ENCODE measurements at regions not wholly inside any gene's neighbourhood (a gene's known extent, or its start where the extent isn't known, plus 50 kb on each side); places are given as distances from the start of the nearest gene placed in this dataset.

DNA sequence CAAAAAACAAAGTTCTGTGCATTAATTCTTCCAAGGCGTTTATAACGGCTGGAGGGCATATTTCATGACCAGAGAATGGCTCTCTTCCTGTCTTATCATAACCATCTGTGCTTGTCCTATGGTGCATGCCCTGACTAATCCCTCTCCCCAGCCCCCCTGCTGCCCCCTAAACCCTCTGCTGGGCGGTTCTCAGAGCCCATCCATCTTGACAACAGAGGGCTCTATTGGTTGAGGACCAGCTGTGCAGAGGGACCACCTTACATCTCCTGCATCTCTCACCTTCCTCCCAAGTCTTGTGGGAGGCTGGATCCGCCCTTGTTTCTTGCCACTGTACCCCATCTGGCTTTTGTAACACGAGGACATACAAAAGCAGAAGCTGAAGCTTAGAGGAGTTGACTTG lies 282.1 kb downstream of the MIAT start:
- intact Hi-C loops (cut with micrococcal nuclease) = no loop called here
- WGBS (ENCODE audit: insufficient coverage) = 44% methylated on average over 5 of the region's 5 CpGs

More for the DNA sequence above, 282.1 kb downstream of the MIAT start:
- no peak for ATAC-seq (ENCODE audit: low read depth)
- no peak for TF ChIP-seq EZH2 (IDR thresholded peaks at IDR 0.05; ENCODE audit: borderline replicate concordance, insufficient read depth, low read depth, low read length, poor library complexity, severe bottlenecking)
- no peak for TF ChIP-seq CTCF (IDR thresholded peaks at IDR 0.05)
- Histone ChIP-seq H4K20me1 (ENCODE audit: control insufficient read depth, insufficient read depth, low read length, poor library complexity, severe bottlenecking) (no peaks in the 10 kb centered on the region), H3K9me3 (ENCODE audit: control extremely low read depth in 1 of 3, control insufficient read depth in 2 of 3, insufficient read depth in 1 of 3, low read length in 2 of 3) (peaks cover 0 to 10% (median 0%) of the 10 kb centered on the region in 3 donors), H3K4me1 (ENCODE audit: control insufficient read depth in 2 of 2, insufficient read depth in 2 of 2, low read length in 2 of 2) (no peaks in the 10 kb centered on the region), H3K27me3 (replicated peaks in 1 of 4; ENCODE audit: control extremely low read depth in 1 of 4, control insufficient read depth in 3 of 4, insufficient read depth in 4 of 4, low read length in 3 of 4) (no peaks in the 10 kb centered on the region), H3K4me3 (ENCODE audit: control extremely low read depth in 1 of 5, extremely low read depth in 1 of 5, insufficient read depth in 1 of 5, low read depth in 2 of 5, low read length in 4 of 5) (no peak overlapping the region), H3K27ac (ENCODE audit: low read length in 2 of 2) (no peak overlapping the region), H3K79me2 (ENCODE audit: control insufficient read depth, insufficient read depth, low read length) (no peaks in the 10 kb centered on the region), H3K9ac (ENCODE audit: low read length) (no peak overlapping the region), H2AFZ (ENCODE audit: insufficient read depth, low read depth, low read length, poor library complexity, severe bottlenecking) (no peak overlapping the region), H3K36me3 (replicated peaks in 1 of 2; ENCODE audit: control extremely low read depth in 1 of 2, control insufficient read depth in 1 of 2, extremely low read depth in 1 of 2, insufficient read depth in 2 of 2, low read length in 1 of 2) (no peaks in the 10 kb centered on the region), H3K4me2 (replicated peaks; ENCODE audit: low read depth, low read length, poor library complexity, severe bottlenecking) (no peak overlapping the region)
- no peak for DNase-seq
- Mint-ChIP-seq H3K4me3 (no peak overlapping the region), H3K27me3 (peaks cover 12% of the 10 kb centered on the region), H3K27ac (no peak overlapping the region), H3K9me3 (ENCODE audit: insufficient read depth) (peaks cover 2% of the 10 kb centered on the region), H3K4me1 (no peaks in the 10 kb centered on the region)
- POLR2A ChIA-PET = no interaction called here
- CTCF ChIA-PET = no interaction called here
